ENCODE measurements at regions not wholly inside any gene's neighbourhood (a gene's known extent, or its start where the extent isn't known, plus 50 kb on each side); places are given as distances from the start of the nearest gene placed in this dataset.

DNA sequence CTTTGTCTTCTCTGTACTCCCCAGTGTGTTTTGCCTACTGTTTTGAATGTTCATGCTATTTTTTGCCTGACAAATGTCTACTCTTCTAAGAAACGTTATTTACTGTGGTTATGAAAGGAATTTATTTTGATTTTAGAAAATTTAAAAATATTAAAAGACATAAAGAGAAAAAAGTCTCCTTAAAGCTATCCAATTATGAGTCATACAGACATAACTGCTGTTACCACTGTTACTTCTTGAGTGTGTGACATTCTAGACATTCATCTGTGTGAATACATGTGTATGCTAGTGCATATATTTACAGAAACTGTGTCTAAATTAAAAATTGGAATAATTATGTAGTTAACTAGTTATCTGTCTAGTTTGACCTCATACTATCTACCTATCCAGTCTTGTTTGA lies 187.6 kb upstream of the SGCG start:
- H3K4me2 ChIP-seq (ENCODE audit: low read length): no peak overlapping the region
- no peak overlapping the region for H3K4me3 Mint-ChIP-seq (ENCODE audit: unreplicated experiment)
- H3K9me3 Mint-ChIP-seq (ENCODE audit: unreplicated experiment): peaks cover 1% of the 10 kb centered on the region
- no peaks in the 10 kb centered on the region for H3K9me3 ChIP-seq (ENCODE audit: insufficient read depth, low read depth, low read length)
- H3K27me3 ChIP-seq (ENCODE audit: insufficient read depth, low read length): no peaks in the 10 kb centered on the region
- H3K36me3 ChIP-seq (ENCODE audit: insufficient read depth, low read length): no peaks in the 10 kb centered on the region
- H3K9ac ChIP-seq (ENCODE audit: low read length): no peak overlapping the region
- peak overlapping the region; percentile 75 for H3K27ac Mint-ChIP-seq (ENCODE audit: unreplicated experiment)
- no peak overlapping the region for H3K27ac ChIP-seq (ENCODE audit: low read depth, low read length)
- H2AFZ ChIP-seq (ENCODE audit: low read depth, low read length): no peak overlapping the region
- H4K20me1 ChIP-seq (ENCODE audit: insufficient read depth, low read length): no peaks in the 10 kb centered on the region
- H3K79me2 ChIP-seq (ENCODE audit: insufficient read depth, low read length): no peaks in the 10 kb centered on the region
- no peak for TF ChIP-seq EZH2 (IDR thresholded peaks at IDR 0.05; ENCODE audit: insufficient read depth, low read length)
- TF ChIP-seq, protein P1, sequence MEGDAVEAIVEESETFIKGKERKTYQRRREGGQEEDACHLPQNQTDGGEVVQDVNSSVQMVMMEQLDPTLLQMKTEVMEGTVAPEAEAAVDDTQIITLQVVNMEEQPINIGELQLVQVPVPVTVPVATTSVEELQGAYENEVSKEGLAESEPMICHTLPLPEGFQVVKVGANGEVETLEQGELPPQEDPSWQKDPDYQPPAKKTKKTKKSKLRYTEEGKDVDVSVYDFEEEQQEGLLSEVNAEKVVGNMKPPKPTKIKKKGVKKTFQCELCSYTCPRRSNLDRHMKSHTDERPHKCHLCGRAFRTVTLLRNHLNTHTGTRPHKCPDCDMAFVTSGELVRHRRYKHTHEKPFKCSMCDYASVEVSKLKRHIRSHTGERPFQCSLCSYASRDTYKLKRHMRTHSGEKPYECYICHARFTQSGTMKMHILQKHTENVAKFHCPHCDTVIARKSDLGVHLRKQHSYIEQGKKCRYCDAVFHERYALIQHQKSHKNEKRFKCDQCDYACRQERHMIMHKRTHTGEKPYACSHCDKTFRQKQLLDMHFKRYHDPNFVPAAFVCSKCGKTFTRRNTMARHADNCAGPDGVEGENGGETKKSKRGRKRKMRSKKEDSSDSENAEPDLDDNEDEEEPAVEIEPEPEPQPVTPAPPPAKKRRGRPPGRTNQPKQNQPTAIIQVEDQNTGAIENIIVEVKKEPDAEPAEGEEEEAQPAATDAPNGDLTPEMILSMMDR (IDR thresholded peaks at IDR 0.05; ENCODE audit: insufficient read depth, low read depth, low read length): no peak
- no peaks in the 10 kb centered on the region for H3K27me3 Mint-ChIP-seq (ENCODE audit: low read depth, unreplicated experiment)
- no peaks in the 10 kb centered on the region for H3K4me1 ChIP-seq (ENCODE audit: insufficient read depth, low read length)
- FAIRE-seq (no peak), DNase-seq (ENCODE audit: low read depth) (no peak)
- H3K4me1 Mint-ChIP-seq (ENCODE audit: low read depth, unreplicated experiment): no peaks in the 10 kb centered on the region
- no peaks in the 10 kb centered on the region for H3K36me3 Mint-ChIP-seq (ENCODE audit: low read depth, unreplicated experiment)
- no peak overlapping the region for H3K4me3 ChIP-seq (ENCODE audit: insufficient read depth, low read depth, low read length)

DNA sequence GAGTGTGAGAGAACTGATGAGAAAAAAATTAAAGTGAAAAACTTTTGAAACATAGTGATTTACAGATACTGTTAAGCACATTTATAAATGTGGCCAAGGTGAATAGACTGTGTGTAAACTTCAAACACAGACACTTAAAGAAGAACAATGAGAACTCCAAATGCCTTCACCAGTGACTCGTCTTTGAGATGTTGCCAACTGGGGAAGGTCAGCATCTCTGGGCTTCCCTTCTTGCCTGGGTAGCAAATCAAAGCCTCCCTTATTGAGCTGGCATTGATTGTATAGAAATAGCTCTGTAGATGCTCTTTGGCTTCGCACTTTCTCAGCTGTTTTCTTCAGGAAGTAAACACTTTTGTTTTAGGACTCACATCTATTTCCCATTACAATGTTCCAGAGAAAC lies 177.3 kb upstream of the SGCG start:
- no peaks in the 10 kb centered on the region for H3K79me2 ChIP-seq (ENCODE audit: insufficient read depth, low read length)
- no peaks in the 10 kb centered on the region for H3K36me3 ChIP-seq (ENCODE audit: insufficient read depth, low read length)
- no peak overlapping the region for H3K4me3 Mint-ChIP-seq (ENCODE audit: unreplicated experiment)
- H3K4me1 Mint-ChIP-seq (ENCODE audit: low read depth, unreplicated experiment): peaks cover 1% of the 10 kb centered on the region
- H3K9ac ChIP-seq (ENCODE audit: low read length): no peak overlapping the region
- H3K27ac Mint-ChIP-seq (ENCODE audit: unreplicated experiment): no peak overlapping the region
- H3K27me3 Mint-ChIP-seq (ENCODE audit: low read depth, unreplicated experiment): no peaks in the 10 kb centered on the region
- H2AFZ ChIP-seq (ENCODE audit: low read depth, low read length): no peak overlapping the region
- H3K36me3 Mint-ChIP-seq (ENCODE audit: low read depth, unreplicated experiment): no peaks in the 10 kb centered on the region
- no peaks in the 10 kb centered on the region for H3K27me3 ChIP-seq (ENCODE audit: insufficient read depth, low read length)
- no peak overlapping the region for H3K27ac ChIP-seq (ENCODE audit: low read depth, low read length)
- H3K9me3 ChIP-seq (ENCODE audit: insufficient read depth, low read depth, low read length): peaks cover 5% of the 10 kb centered on the region
- H3K9me3 Mint-ChIP-seq (ENCODE audit: unreplicated experiment): peaks cover 8% of the 10 kb centered on the region
- no peaks in the 10 kb centered on the region for H4K20me1 ChIP-seq (ENCODE audit: insufficient read depth, low read length)
- no peak for DNase-seq (ENCODE audit: low read depth)
- H3K4me3 ChIP-seq (ENCODE audit: insufficient read depth, low read depth, low read length): no peak overlapping the region
- FAIRE-seq: no peak
- H3K4me1 ChIP-seq (ENCODE audit: insufficient read depth, low read length): no peaks in the 10 kb centered on the region
- H3K4me2 ChIP-seq (ENCODE audit: low read length): no peak overlapping the region
- TF ChIP-seq, protein P1 (IDR thresholded peaks at IDR 0.05; ENCODE audit: insufficient read depth, low read depth, low read length): no peak
- no peak for TF ChIP-seq EZH2 (IDR thresholded peaks at IDR 0.05; ENCODE audit: insufficient read depth, low read length)

DNA sequence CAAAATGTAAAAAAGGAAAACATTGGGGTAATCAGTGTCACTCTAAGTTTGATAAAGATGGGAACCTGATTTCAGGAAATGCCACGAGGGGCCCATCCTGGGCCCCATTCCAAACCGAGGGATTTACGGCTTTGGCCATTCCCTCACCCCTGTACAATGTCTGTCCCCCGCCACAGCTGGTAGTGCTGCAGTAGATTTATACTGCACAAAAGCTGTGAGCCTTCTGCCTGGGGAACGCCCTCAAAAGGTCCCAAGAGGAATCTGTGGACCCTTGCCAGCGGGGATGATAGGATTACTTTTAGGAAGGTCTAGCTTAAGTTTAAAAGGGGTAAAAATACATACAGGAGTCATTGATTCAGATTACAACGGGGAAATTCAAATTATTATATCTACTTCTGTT lies 173.4 kb upstream of the SGCG start:
- no peaks in the 10 kb centered on the region for H3K27me3 ChIP-seq (ENCODE audit: insufficient read depth, low read length)
- H3K27ac ChIP-seq (ENCODE audit: low read depth, low read length): no peak overlapping the region
- H4K20me1 ChIP-seq (ENCODE audit: insufficient read depth, low read length): no peaks in the 10 kb centered on the region
- no peaks in the 10 kb centered on the region for H3K27me3 Mint-ChIP-seq (ENCODE audit: low read depth, unreplicated experiment)
- no peak overlapping the region for H3K4me3 ChIP-seq (ENCODE audit: insufficient read depth, low read depth, low read length)
- H3K9me3 Mint-ChIP-seq (ENCODE audit: unreplicated experiment): peaks cover 10% of the 10 kb centered on the region
- H3K36me3 ChIP-seq (ENCODE audit: insufficient read depth, low read length): no peaks in the 10 kb centered on the region
- H3K4me1 Mint-ChIP-seq (ENCODE audit: low read depth, unreplicated experiment): peaks cover 1% of the 10 kb centered on the region
- no peak overlapping the region for H3K9ac ChIP-seq (ENCODE audit: low read length)
- H2AFZ ChIP-seq (ENCODE audit: low read depth, low read length): no peak overlapping the region
- no peak overlapping the region for H3K27ac Mint-ChIP-seq (ENCODE audit: unreplicated experiment)
- FAIRE-seq: no peak
- H3K4me3 Mint-ChIP-seq (ENCODE audit: unreplicated experiment): no peak overlapping the region
- no peaks in the 10 kb centered on the region for H3K4me1 ChIP-seq (ENCODE audit: insufficient read depth, low read length)
- no peak for DNase-seq (ENCODE audit: low read depth)
- no peaks in the 10 kb centered on the region for H3K9me3 ChIP-seq (ENCODE audit: insufficient read depth, low read depth, low read length)
- no peaks in the 10 kb centered on the region for H3K36me3 Mint-ChIP-seq (ENCODE audit: low read depth, unreplicated experiment)
- no peaks in the 10 kb centered on the region for H3K79me2 ChIP-seq (ENCODE audit: insufficient read depth, low read length)
- TF ChIP-seq, protein P1 (IDR thresholded peaks at IDR 0.05; ENCODE audit: insufficient read depth, low read depth, low read length): no peak
- no peak for TF ChIP-seq EZH2 (IDR thresholded peaks at IDR 0.05; ENCODE audit: insufficient read depth, low read length)
- H3K4me2 ChIP-seq (ENCODE audit: low read length): no peak overlapping the region
